ENCODE measurements at regions not wholly inside any gene's neighbourhood (a gene's known extent, or its start where the extent isn't known, plus 50 kb on each side); places are given as distances from the start of the nearest gene placed in this dataset.
"Not testable (repeated sequence)": the region's sequence is repeated elsewhere in the genome, so short reads cannot be mapped to it uniquely, and the experiment has no call there.

DNA sequence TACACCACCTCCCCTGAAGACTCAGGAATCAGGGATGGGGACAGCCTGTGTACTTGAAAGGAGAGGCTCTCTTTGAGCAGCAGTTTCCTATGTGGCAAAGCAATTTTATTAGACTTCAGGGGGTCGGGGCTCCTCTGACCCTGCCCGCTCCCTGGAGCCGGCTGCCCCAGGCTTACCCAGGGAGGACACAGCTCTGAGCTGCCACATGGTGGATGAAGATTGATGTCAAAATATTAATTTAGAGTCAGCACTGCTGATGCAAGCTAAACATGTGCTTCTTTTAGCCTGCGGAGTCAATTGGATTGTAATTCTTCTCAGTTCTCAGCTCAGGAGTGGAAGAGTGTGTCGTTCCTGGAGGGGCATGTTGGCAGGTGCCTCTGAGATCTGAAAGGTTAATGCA lies 606.1 kb downstream of the KIF4B start:
- H3K27me3 Mint-ChIP-seq, result peaks cover 49% of the 10 kb centered on the region
- H3K36me3 Mint-ChIP-seq (ENCODE audit: low read depth), result no peaks in the 10 kb centered on the region
- DNase-seq, result no peak
- H3K4me3 Mint-ChIP-seq, result no peak overlapping the region
- no peaks in the 10 kb centered on the region for H3K9me3 Mint-ChIP-seq
- no peaks in the 10 kb centered on the region for H3K4me1 Mint-ChIP-seq (ENCODE audit: low read depth)
- H3K27ac Mint-ChIP-seq, result no peak overlapping the region

DNA sequence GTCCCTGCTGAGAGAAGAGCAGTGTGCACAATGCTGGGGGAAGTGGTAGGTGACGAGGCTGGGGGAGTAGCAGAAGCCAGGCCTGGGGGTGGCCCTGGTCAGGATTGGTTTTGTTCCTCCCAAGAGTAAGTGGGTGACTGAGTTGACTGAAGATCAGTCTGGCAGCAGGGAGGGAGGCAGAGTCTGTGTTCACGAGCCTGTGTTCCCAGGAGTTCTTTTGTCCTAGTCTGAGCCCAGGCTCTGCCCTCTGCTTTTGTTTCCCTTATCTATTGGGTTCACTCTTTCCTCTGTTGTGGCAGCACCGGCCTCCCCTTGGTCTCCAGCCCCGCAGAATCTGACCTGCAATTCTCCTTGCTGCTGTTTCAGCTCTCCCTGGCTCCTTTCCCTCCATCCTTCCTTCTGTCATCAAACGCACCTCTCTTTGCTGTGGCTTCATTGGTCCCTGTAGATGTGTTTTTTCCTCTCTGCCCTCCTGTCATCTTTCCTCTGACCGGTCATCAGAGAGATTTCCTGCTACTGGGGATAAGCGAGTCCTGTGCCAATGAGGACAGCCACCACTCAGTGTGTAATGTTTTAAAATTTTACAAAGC lies 607.4 kb downstream of the KIF4B start:
- Mint-ChIP-seq H3K27me3 (peaks cover 56% of the 10 kb centered on the region), H3K9me3 (no peaks in the 10 kb centered on the region)

DNA sequence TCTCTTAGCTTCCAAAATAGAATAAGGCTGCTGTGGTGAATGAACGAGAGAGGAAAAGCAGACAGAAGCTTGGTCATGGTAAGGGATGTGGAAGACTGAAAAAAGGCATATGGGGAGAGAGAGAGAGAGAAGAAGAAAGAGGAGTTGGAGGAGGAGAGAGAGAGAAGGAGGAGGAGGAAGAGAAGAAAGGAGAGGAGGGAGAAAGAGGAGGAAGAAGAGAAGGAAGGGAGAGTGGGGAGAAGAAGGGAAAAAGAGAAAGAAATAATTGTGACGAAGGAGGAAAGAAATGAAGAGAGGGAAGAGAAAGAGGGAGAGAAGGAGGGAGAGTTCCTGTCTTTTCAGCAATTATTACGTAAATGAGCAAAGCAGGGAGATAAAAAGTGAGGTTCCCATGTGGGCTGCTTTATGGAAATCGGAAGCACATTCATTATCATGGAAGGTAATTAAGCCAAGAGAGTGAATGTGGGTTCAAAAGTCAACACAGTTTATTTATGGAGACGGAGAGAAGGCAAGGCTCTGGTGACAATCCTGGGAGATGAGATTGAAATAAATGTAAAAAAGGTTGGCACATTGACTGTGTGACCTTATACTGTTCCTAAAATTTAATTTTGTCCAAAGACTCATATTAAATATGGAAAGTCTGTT lies 611.2 kb downstream of the KIF4B start:
- H3K36me3 Mint-ChIP-seq (ENCODE audit: low read depth), result no peaks in the 10 kb centered on the region
- H3K27me3 Mint-ChIP-seq, result peaks cover 52% of the 10 kb centered on the region

More for the DNA sequence above, 607.4 kb downstream of the KIF4B start:
- DNase-seq, result no peak
- Mint-ChIP-seq H3K36me3 (ENCODE audit: low read depth) (no peaks in the 10 kb centered on the region), H3K27ac (no peak overlapping the region), H3K4me1 (ENCODE audit: low read depth) (no peaks in the 10 kb centered on the region), H3K4me3 (no peak overlapping the region)

DNA sequence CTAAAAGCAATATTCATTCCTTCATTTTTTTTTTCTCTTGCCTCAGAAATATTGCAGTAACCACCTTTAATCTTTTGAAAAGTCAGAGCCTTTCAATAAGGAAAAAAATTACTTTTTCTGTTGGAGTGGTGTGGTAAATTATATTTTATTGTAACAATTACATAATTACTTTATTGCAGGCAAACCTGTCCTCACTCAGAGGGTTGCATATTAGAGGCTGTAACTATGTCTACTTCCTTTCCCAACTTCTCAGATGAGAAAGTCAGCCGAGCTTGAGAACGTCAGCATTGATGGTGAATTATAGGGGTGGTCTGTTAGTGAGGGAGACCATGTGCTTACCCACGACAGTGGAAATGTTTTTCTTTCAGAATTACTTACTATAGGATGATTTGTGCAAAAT lies 611.8 kb downstream of the KIF4B start:
- no peaks in the 10 kb centered on the region for H3K36me3 Mint-ChIP-seq (ENCODE audit: low read depth)
- no peaks in the 10 kb centered on the region for H3K4me1 Mint-ChIP-seq (ENCODE audit: low read depth)
- H3K27me3 Mint-ChIP-seq, result peaks cover 49% of the 10 kb centered on the region
- no peaks in the 10 kb centered on the region for H3K9me3 Mint-ChIP-seq
- DNase-seq, result no peak
- H3K4me3 Mint-ChIP-seq, result no peak overlapping the region
- no peak overlapping the region for H3K27ac Mint-ChIP-seq

More for the DNA sequence above, 611.2 kb downstream of the KIF4B start:
- no peaks in the 10 kb centered on the region for H3K9me3 Mint-ChIP-seq
- DNase-seq, result no peak
- no peak overlapping the region for H3K27ac Mint-ChIP-seq
- no peak overlapping the region for H3K4me3 Mint-ChIP-seq
- H3K4me1 Mint-ChIP-seq (ENCODE audit: low read depth), result no peaks in the 10 kb centered on the region

DNA sequence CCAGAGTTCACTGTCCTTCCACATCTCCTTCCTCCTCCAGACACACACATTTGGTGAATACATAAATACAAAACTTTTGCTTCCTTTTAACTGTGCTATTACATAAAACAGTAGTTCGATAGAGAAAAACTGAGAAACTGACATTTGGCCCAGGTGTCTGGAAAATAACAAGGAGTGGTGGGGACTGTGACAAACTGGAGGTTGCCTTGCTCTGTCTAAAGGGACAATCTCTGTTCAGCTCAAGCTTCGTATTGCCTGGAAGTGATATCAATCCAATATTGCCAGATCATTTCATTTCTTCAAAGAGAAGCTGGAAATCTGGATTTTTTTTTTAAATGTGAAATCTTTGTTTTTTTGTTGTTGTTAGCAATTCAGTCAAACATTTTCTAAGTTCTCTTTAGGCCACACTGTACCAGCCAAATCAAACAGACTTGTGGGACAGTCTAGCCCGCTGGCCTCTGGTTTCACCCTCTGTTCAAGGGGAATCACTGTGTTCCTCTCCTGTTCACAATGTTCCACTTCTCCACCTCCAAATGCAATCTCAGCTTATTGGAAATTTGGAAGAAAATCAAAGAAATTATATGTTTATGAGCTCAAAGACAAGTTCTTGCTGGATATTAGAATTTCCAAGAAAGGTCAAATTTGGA lies 612.5 kb downstream of the KIF4B start:
- Mint-ChIP-seq H3K36me3 (ENCODE audit: low read depth) (no peaks in the 10 kb centered on the region), H3K4me3 (no peak overlapping the region), H3K27me3 (peaks cover 45% of the 10 kb centered on the region), H3K27ac (no peak overlapping the region), H3K9me3 (no peaks in the 10 kb centered on the region), H3K4me1 (ENCODE audit: low read depth) (no peaks in the 10 kb centered on the region)
- no peak for DNase-seq

DNA sequence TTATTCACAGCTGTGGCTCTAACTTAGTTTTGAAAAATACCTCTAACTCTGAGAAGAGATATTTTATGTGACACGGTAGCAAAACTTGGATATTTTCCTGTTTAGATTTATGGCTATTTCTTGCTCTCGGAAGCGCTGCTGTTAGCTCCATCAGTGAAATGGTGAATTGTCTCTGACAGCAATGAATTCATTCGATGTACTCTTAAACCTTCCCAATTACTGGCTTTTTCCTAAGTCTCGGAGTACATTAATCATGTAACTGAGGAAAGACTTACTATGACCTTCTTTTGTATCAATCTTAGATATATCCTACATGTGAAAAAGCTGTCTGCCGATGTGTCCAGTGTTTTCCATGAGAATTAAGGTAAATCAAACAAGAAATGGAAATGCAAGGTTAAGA lies 613.0 kb downstream of the KIF4B start:
- no peak overlapping the region for H3K27ac Mint-ChIP-seq
- H3K27me3 Mint-ChIP-seq, result peaks cover 39% of the 10 kb centered on the region
- H3K9me3 Mint-ChIP-seq, result no peaks in the 10 kb centered on the region
- DNase-seq, result no peak
- H3K4me1 Mint-ChIP-seq (ENCODE audit: low read depth), result no peaks in the 10 kb centered on the region
- no peaks in the 10 kb centered on the region for H3K36me3 Mint-ChIP-seq (ENCODE audit: low read depth)
- H3K4me3 Mint-ChIP-seq, result no peak overlapping the region

DNA sequence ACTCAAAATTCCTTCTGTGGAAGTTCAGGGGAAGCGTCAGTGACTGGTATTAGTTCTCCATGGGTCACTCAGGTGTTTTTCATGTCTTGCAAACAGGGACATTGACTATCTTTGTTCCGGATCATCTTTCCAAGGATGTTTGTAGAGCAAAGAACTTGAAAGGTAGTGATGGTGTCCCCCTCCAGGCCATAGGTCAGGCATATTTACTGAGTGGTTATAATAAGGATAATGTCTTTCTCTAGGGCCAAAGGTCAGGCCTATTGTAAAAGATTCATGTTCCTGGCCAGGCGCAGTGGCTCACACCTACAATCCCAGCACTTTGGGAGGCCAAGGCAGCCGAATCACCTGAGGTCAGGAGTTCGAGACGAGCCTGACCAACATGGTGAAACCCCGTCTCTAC lies 614.8 kb downstream of the KIF4B start:
- peaks cover 28% of the 10 kb centered on the region for H3K27me3 Mint-ChIP-seq
- H3K4me3 Mint-ChIP-seq, result no peak overlapping the region
- H3K27ac Mint-ChIP-seq, result no peak overlapping the region

DNA sequence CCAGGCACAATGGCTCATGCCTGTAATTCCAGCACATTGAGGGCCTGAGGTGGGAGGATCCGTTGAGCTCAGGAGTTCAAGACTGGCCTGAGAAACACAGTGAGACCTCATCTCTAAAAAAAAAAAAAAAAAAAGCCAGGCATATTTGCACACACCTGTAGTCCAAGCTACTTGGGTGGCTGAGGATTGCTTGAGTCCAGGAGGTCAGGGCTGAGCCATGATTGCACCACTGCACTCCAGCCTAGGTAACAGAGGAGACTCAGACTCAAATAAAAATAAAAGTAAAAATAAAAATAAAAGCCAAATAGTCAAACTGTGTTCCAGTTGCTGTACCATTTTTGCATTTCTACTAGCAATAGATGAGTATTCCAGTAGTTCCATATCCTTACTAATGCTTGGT lies 616.0 kb downstream of the KIF4B start:
- Mint-ChIP-seq H3K4me3 (no peak overlapping the region), H3K9me3 (no peaks in the 10 kb centered on the region), H3K36me3 (ENCODE audit: low read depth) (no peaks in the 10 kb centered on the region), H3K27ac (no peak overlapping the region), H3K4me1 (ENCODE audit: low read depth) (no peaks in the 10 kb centered on the region), H3K27me3 (peaks cover 18% of the 10 kb centered on the region)
- DNase-seq, result no peak

More for the DNA sequence above, 614.8 kb downstream of the KIF4B start:
- DNase-seq, result no peak
- no peaks in the 10 kb centered on the region for H3K4me1 Mint-ChIP-seq (ENCODE audit: low read depth)
- H3K9me3 Mint-ChIP-seq, result no peaks in the 10 kb centered on the region
- H3K36me3 Mint-ChIP-seq (ENCODE audit: low read depth), result no peaks in the 10 kb centered on the region

DNA sequence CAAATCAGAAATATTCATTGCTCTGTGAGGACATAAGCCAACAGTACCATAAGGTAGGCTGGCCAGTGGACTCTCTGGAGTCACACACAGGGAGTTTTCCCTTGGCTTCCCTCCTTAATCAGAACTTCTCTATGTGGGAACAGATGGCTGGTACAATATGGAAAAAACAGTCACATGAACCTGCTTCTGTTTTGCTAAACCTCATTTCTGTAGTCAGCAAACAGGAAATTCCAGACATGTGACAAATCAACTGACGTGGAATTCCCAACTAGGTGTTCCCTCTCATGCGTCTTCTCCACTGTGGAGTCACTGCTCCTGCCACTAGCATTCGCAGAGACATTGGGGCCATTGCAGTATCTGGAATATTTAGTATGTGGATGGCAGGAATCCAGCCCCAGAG lies 617.6 kb downstream of the KIF4B start:
- H3K27ac Mint-ChIP-seq, result no peak overlapping the region
- no peaks in the 10 kb centered on the region for H3K36me3 Mint-ChIP-seq (ENCODE audit: low read depth)
- H3K9me3 Mint-ChIP-seq, result no peaks in the 10 kb centered on the region
- no peak for DNase-seq
- no peaks in the 10 kb centered on the region for H3K4me1 Mint-ChIP-seq (ENCODE audit: low read depth)
- peaks cover 9% of the 10 kb centered on the region for H3K27me3 Mint-ChIP-seq
- no peak overlapping the region for H3K4me3 Mint-ChIP-seq

DNA sequence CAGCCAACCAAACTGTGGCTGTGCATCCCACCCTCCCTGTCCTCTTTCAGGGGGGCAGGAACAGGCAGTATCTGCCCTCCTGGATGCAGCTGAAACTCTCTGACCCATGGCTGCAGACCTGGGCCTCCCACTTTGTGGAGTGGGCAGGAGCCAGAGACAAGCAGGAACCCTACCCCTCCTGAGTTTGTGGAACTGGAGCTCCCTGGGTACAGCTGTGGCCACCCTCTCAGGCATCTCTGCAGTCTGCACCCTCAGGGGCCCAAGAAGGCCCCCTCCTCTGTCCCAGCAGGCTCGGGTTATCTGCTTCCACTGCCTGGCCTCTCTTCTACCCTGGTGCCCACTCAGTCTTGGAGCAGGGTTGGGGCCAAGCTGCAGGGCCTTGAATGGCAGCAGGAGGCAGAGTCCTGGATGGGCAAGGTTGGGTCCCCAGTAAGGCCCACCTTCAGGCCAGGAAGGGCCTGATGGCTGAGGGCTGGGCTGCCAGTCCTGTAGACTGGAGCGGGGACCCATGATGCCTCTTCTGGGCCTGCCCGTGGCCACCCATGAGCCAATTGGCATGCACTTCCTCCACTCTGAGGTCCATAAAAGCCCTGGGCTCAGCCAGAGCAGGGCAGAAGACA lies 619.9 kb downstream of the KIF4B start:
- no peak for DNase-seq
- Mint-ChIP-seq H3K36me3 (ENCODE audit: low read depth) (no peaks in the 10 kb centered on the region), H3K9me3 (no peaks in the 10 kb centered on the region), H3K27ac (no peak overlapping the region), H3K4me3 (no peak overlapping the region), H3K27me3 (peaks cover 3% of the 10 kb centered on the region), H3K4me1 (ENCODE audit: low read depth) (no peaks in the 10 kb centered on the region)

DNA sequence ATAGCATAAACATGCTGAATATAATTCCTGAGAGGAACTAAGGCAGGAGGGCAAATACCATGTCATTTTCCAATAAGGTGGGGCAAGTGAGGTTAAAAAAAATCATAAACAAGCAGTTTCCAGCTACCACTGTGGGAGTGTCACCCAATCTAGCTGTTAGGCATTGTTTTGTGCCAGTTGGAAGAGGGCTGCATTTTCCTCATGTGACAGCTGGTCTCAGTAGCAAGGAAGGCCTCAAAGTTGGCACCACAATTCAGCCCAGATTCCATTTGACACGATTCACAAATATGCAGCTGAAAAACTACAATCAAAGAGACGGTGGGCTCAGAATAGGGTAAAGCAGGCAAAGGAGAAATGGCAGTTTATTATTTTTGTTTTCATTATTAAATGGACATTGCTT lies 636.1 kb downstream of the KIF4B start:
- DNase-seq, result no peak
- Mint-ChIP-seq H3K4me3 (no peak overlapping the region), H3K36me3 (ENCODE audit: low read depth) (no peaks in the 10 kb centered on the region), H3K27me3 (peaks cover 3% of the 10 kb centered on the region), H3K9me3 (peaks cover 2% of the 10 kb centered on the region), H3K27ac (no peak overlapping the region), H3K4me1 (ENCODE audit: low read depth) (no peaks in the 10 kb centered on the region)

DNA sequence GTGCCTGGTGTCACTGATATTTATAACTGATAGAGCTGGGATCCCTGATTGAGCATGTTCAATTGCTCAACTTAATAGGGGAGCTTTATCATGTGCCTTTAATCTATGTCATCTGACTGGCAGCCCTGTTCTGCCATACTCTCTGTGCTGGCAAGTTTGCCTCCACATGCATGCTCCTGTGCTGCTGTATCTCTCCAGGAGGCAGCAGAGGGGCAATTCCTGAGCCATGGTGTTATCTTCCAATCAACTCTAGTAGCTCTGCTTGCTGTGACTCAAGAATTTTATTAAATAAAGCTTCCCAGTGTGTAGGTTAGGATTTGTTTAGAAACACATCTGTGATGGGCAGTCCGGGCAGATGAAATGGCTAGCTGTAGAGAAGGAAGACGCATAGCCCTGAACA lies 642.0 kb downstream of the KIF4B start:
- Mint-ChIP-seq H3K9me3 (no peaks in the 10 kb centered on the region), H3K4me1 (ENCODE audit: low read depth) (no peaks in the 10 kb centered on the region), H3K4me3 (no peak overlapping the region), H3K27me3 (peaks cover 17% of the 10 kb centered on the region), H3K27ac (no peak overlapping the region), H3K36me3 (ENCODE audit: low read depth) (no peaks in the 10 kb centered on the region)
- no peak for DNase-seq

DNA sequence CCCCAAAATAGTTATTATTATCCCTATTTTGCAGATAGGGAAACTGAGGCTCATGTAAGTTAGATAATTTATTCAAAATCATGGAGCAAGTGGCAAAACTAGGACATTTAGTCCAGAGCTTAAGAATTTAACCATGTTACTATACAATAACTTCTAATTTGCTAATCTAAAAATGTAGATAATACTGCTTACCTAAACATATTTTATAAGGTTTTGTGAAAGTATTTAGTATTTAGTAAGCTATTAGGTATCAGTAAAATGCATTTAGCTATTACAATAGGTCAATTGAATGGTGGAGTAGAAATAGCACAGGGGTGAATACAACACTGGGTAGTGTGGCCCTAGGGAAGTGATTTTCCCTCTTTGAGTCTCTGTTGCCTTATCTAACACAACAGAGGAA lies 648.3 kb downstream of the KIF4B start:
- Mint-ChIP-seq H3K36me3 (ENCODE audit: low read depth) (no peaks in the 10 kb centered on the region), H3K4me1 (ENCODE audit: low read depth) (no peaks in the 10 kb centered on the region), H3K9me3 (no peaks in the 10 kb centered on the region), H3K27me3 (peaks cover 1% of the 10 kb centered on the region), H3K4me3 (no peak overlapping the region), H3K27ac (no peak overlapping the region)
- DNase-seq, result no peak

DNA sequence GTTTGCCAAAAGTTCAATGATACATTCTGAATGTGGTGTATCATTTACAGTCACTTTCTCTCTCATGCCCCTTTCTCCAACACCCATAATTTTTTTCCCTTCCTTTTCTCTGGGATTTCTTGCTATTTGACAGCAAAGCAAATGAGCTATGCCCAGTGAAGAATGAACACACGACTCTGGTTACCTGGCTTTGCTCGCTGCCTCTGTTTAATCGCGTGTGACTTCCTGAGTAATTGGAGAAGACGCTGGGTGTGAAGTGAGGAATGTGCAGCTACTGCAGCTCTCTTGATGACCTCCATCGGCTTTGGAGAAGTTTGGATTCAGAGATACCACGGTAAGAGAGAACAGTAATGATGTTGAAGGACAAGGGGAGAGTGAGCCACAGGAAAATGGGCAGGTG lies 651.8 kb downstream of the KIF4B start:
- no peak overlapping the region for H3K27ac Mint-ChIP-seq
- no peaks in the 10 kb centered on the region for H3K27me3 Mint-ChIP-seq
- DNase-seq, result no peak
- no peaks in the 10 kb centered on the region for H3K36me3 Mint-ChIP-seq (ENCODE audit: low read depth)
- no peak overlapping the region for H3K4me3 Mint-ChIP-seq
- no peaks in the 10 kb centered on the region for H3K4me1 Mint-ChIP-seq (ENCODE audit: low read depth)
- H3K9me3 Mint-ChIP-seq, result no peaks in the 10 kb centered on the region

DNA sequence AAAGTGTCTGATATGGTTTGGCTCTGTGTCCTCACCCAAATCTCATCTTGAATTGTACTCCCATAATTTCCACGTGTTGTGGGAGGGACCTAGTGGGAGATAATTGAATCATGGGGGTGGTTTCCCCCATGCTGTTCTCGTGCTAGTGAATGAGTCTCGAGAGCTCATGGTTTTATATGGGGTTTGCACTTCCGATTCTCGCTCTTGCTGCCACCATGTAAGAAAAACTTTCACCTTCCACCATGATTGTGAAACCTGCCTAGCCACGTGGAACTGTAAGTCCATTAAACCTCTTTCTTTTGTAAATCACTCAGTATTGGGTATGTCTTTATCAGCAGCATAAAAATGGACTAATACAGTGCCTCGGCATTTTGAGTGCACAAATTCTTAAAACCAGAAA lies 655.0 kb upstream of the SGCD start:
- not testable (repeated sequence) for H3K27ac Mint-ChIP-seq; H3K4me3 Mint-ChIP-seq; H3K27me3 Mint-ChIP-seq; H3K36me3 Mint-ChIP-seq (ENCODE audit: low read depth); H3K9me3 Mint-ChIP-seq; H3K4me1 Mint-ChIP-seq (ENCODE audit: low read depth); DNase-seq
